Smooth muscle cell (in vitro differentiated cells): ENCODE measurements at regions not wholly inside any gene's neighbourhood (a gene's known extent, or its start where the extent isn't known, plus 50 kb on each side); places are given as distances from the start of the nearest gene placed in this dataset.

Experiments used
- DNase-seq: peaks from one replicate; lab custom pipeline; 2025; ENCODE audit not compliant: unreplicated experiment; lab: John Stamatoyannopoulos, UW
- H2AFZ ChIP-seq: fragments of 200-600 bp; sonication (generic); 2 replicates; pipeline ENCODE4 v1.6.0; 2016; ENCODE audit warnings: antibody characterized with exemption, low read depth, mild to moderate bottlenecking
- H3F3A ChIP-seq: fragments of 200-600 bp; sonication (generic); 2 replicates; pipeline ENCODE4 v1.6.0; 2017; ENCODE audit warnings: antibody characterized with exemption, low read depth
- H3K27ac ChIP-seq: fragments of 200-600 bp; sonication (generic); 2 replicates; pipeline ENCODE4 v1.5.1; 2016; ENCODE audit warnings: low read depth, mild to moderate bottlenecking
- H3K27me3 ChIP-seq: fragments of 200-600 bp; sonication (generic); 2 replicates; pipeline ENCODE4 v1.6.1; 2016; ENCODE audit warnings: low read depth, mild to moderate bottlenecking
- H3K36me3 ChIP-seq: fragments of 200-600 bp; sonication (generic); 2 replicates; pipeline ENCODE4 v1.5.1; 2016; ENCODE audit warnings: low read depth
- H3K4me1 ChIP-seq: fragments of 200-600 bp; sonication (generic); 2 replicates; pipeline ENCODE4 v1.5.1; 2016; ENCODE audit warnings: low read depth
- H3K4me2 ChIP-seq: fragments of 200-600 bp; sonication (generic); 2 replicates; pipeline ENCODE4 v1.6.0; 2016; ENCODE audit warnings: mild to moderate bottlenecking
- H3K4me3 ChIP-seq: fragments of 200-600 bp; sonication (generic); 2 replicates; pipeline ENCODE4 v1.5.1; 2016; ENCODE audit warnings: mild to moderate bottlenecking
- H3K79me2 ChIP-seq: fragments of 200-600 bp; sonication (generic); 2 replicates; pipeline ENCODE4 v1.6.0; 2016; ENCODE audit warnings: low read depth, mild to moderate bottlenecking
- H3K9ac ChIP-seq: fragments of 200-600 bp; sonication (generic); 2 replicates; pipeline ENCODE4 v1.6.0; 2016; ENCODE audit warnings: low read depth
- H3K9me3 ChIP-seq: fragments of 200-600 bp; sonication (generic); replicated peaks from 2 replicates; pipeline ENCODE4 v1.5.1; 2016; ENCODE audit warnings: low read depth
- H4K20me1 ChIP-seq: fragments of 200-600 bp; sonication (generic); 2 replicates; pipeline ENCODE4 v1.6.0; 2016; ENCODE audit warnings: low read depth
- CTCF ChIP-seq: fragments of 200-600 bp; sonication (generic); IDR thresholded peaks from 2 replicates; pipeline ENCODE4 v1.5.1; 2017; ENCODE audit warnings: borderline replicate concordance, mild to moderate bottlenecking, antibody characterized with exemption; ENCODE audit not compliant: insufficient read depth, poor library complexity, severe bottlenecking
- WGBS: methylation state at CpG from one replicate; pipeline ENCODE4 v1.1.7; 2016; ENCODE audit warnings: low lambda C conversion rate; 5-methylcytosine and 5-hydroxymethylcytosine counted together

DNA sequence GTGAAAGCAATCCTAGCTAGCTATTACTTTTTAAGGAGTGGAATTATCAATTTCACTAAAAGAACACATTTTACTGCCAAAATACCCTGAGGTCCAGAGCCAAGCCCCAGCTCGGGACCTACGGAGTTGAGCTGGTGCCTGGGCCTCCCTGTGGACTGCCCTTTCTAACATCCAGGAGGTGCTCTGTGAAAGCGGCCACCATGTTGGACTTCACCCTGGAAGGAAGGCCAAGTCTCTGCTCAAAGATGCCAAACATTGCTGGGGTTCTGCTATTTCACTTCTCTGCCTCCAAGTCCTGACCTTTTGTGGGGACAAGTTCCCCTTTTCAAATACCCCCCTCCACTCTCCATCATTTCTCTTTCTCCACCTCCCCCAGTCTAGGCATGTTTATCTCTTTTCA is 498.7 kb upstream of the RAB6C start:
- no peaks in the 10 kb centered on the region for H3K36me3 ChIP-seq
- peaks cover 5% of the 10 kb centered on the region for H3K27me3 ChIP-seq
- no peak overlapping the region for H3K4me2 ChIP-seq
- no peak overlapping the region for H2AFZ ChIP-seq
- DNase-seq: no peak
- no peak overlapping the region for H3K4me3 ChIP-seq
- H3K9ac ChIP-seq: no peak overlapping the region
- 87% methylated on average over 3 of the region's 3 CpGs for WGBS
- no peaks in the 10 kb centered on the region for H3K4me1 ChIP-seq
- H4K20me1 ChIP-seq: no peaks in the 10 kb centered on the region
- H3K27ac ChIP-seq: no peak overlapping the region
- H3K79me2 ChIP-seq: no peaks in the 10 kb centered on the region
- TF ChIP-seq CTCF: no peak
- H3K9me3 ChIP-seq: no peaks in the 10 kb centered on the region
- no peaks in the 10 kb centered on the region for H3F3A ChIP-seq

GRCh38 chr2:129481306-129482219 is 497.9 kb upstream of the RAB6C start:
- no peaks in the 10 kb centered on the region for H3F3A ChIP-seq
- 89% methylated on average over 7 of the region's 7 CpGs for WGBS
- DNase-seq: no peak
- H3K4me2 ChIP-seq: no peak overlapping the region
- H3K36me3 ChIP-seq: no peaks in the 10 kb centered on the region
- peaks cover 5% of the 10 kb centered on the region for H3K27me3 ChIP-seq
- H3K79me2 ChIP-seq: no peaks in the 10 kb centered on the region
- no peak overlapping the region for H3K4me3 ChIP-seq
- TF ChIP-seq CTCF: no peak
- no peaks in the 10 kb centered on the region for H4K20me1 ChIP-seq
- H3K4me1 ChIP-seq: no peaks in the 10 kb centered on the region
- no peaks in the 10 kb centered on the region for H3K9me3 ChIP-seq
- H3K9ac ChIP-seq: no peak overlapping the region
- no peak overlapping the region for H2AFZ ChIP-seq
- no peak overlapping the region for H3K27ac ChIP-seq

- TF ChIP-seq CTCF: no peak
- 92% methylated on average over 6 of the region's 6 CpGs for WGBS
- Histone ChIP-seq H3K9ac (no peak overlapping the region), H3K4me3 (no peak overlapping the region), H3K27ac (no peak overlapping the region), H4K20me1 (no peaks in the 10 kb centered on the region), H3F3A (no peaks in the 10 kb centered on the region), H3K4me2 (no peak overlapping the region), H3K9me3 (no peaks in the 10 kb centered on the region), H3K36me3 (no peaks in the 10 kb centered on the region), H3K4me1 (no peaks in the 10 kb centered on the region), H3K79me2 (no peaks in the 10 kb centered on the region), H2AFZ (no peak overlapping the region), H3K27me3 (peaks cover 5% of the 10 kb centered on the region)
- DNase-seq: no peak
Measured at GRCh38 chr2:129482626-129483025, 496.8 kb upstream of the RAB6C start.

GRCh38 chr2:129483366-129483765 is 496.1 kb upstream of the RAB6C start:
- Histone ChIP-seq H3K27me3 (peaks cover 5% of the 10 kb centered on the region), H2AFZ (no peak overlapping the region), H4K20me1 (no peaks in the 10 kb centered on the region), H3K4me2 (no peak overlapping the region), H3K4me1 (no peaks in the 10 kb centered on the region), H3K4me3 (no peak overlapping the region), H3K27ac (no peak overlapping the region), H3K9ac (no peak overlapping the region), H3K36me3 (no peaks in the 10 kb centered on the region), H3K79me2 (no peaks in the 10 kb centered on the region), H3F3A (no peaks in the 10 kb centered on the region), H3K9me3 (no peaks in the 10 kb centered on the region)
- WGBS: 90% methylated on average over 4 of the region's 4 CpGs
- DNase-seq: no peak
- no peak for TF ChIP-seq CTCF
